ENCODE measurements at regions not wholly inside any gene's neighbourhood (a gene's known extent, or its start where the extent isn't known, plus 50 kb on each side); places are given as distances from the start of the nearest gene placed in this dataset. TPM values are rescaled to one million over a fixed set of nuclear protein-coding genes. Genes with fewer than 3 reads are reported as not detected.

Small RNA genes in the stretch of these regions (microRNA-seq; reads per million reads assigned to microRNA genes)
- not detected for gene MIR4280 (ENCODE audit: unreplicated experiment)
